ENCODE measurements at regions not wholly inside any gene's neighbourhood (a gene's known extent, or its start where the extent isn't known, plus 50 kb on each side); places are given as distances from the start of the nearest gene placed in this dataset.

DNA sequence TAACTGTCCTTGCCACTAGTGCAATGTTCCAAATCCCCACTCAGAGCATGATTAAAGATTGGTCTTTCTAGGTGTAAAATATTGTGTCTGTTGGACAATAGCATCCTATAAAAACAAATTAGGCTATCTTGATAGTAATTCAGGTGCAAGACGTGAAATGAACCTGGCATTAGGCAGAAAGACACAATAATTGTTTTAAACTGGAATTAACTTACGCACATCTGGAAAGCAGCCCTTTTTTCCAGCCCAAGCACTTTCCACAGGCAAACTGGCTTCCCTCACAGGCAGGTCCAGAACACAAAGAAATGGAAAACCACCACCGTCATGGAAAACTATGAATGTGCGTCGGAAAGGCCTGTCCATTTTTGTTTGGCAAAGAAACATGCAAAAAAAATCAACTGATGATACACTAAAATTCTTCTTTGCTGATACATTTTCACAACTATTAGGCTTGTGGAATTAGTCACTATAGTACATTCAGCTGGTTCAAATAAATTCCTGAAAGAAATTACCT is 474.7 kb upstream of the IL12A start:
- Histone ChIP-seq H3K4me3 (ENCODE audit: low read depth, low read length) (no peak overlapping the region), H3K27me3 (ENCODE audit: control insufficient read depth, insufficient read depth, low read length) (no peaks in the 10 kb centered on the region), H3K36me3 (ENCODE audit: control insufficient read depth, insufficient read depth, low read length) (no peaks in the 10 kb centered on the region)
- TF ChIP-seq, protein P1, sequence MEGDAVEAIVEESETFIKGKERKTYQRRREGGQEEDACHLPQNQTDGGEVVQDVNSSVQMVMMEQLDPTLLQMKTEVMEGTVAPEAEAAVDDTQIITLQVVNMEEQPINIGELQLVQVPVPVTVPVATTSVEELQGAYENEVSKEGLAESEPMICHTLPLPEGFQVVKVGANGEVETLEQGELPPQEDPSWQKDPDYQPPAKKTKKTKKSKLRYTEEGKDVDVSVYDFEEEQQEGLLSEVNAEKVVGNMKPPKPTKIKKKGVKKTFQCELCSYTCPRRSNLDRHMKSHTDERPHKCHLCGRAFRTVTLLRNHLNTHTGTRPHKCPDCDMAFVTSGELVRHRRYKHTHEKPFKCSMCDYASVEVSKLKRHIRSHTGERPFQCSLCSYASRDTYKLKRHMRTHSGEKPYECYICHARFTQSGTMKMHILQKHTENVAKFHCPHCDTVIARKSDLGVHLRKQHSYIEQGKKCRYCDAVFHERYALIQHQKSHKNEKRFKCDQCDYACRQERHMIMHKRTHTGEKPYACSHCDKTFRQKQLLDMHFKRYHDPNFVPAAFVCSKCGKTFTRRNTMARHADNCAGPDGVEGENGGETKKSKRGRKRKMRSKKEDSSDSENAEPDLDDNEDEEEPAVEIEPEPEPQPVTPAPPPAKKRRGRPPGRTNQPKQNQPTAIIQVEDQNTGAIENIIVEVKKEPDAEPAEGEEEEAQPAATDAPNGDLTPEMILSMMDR (IDR thresholded peaks at IDR 0.05; ENCODE audit: insufficient read depth, low read length, poor library complexity, severe bottlenecking), result no peak
- DNase-seq (ENCODE audit: low read depth), result no peak

DNA sequence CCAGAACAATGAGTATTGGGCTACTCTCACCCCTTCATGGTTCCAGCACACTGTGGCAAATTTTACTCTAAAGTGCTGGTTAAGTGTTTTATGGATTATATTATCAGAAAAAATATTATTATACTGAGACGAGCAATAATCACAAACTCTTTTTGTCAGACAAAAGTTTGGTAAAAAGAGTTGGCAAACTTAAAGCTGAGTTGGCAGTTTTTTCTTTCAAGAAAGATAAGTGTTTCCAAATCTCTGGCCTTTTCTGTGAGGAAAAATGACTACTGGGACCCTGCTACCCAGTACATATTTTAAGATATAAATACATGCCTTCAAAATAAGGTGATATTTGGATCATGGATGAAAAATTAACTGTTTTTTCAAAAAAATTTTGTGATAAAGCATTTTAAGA is 471.5 kb upstream of the IL12A start:
- no peak overlapping the region for H3K4me3 ChIP-seq (ENCODE audit: low read depth, low read length)
- TF ChIP-seq, protein P1 (IDR thresholded peaks at IDR 0.05; ENCODE audit: insufficient read depth, low read length, poor library complexity, severe bottlenecking), result no peak
- no peak for DNase-seq (ENCODE audit: low read depth)
- H3K36me3 ChIP-seq (ENCODE audit: control insufficient read depth, insufficient read depth, low read length), result no peaks in the 10 kb centered on the region
- no peaks in the 10 kb centered on the region for H3K27me3 ChIP-seq (ENCODE audit: control insufficient read depth, insufficient read depth, low read length)

DNA sequence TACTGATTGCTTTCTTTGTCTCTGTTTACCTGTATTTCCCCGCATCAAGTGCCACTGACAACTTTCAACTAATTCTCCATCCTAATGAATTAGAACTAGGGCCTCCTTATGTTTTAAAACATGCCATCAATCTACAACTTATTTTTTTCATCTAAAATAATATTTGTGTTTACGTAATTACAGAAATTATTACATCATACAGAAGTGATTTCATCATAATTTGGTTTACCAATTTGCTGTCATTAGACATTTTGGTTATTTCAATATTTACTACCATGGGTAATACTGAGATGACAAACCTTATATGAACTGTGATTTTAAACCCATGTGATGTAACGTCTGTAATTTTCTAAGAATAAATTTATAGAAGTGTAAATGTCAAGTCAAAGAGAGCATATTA is 468.0 kb upstream of the IL12A start:
- Histone ChIP-seq H3K36me3 (ENCODE audit: control insufficient read depth, insufficient read depth, low read length) (no peaks in the 10 kb centered on the region), H3K27me3 (ENCODE audit: control insufficient read depth, insufficient read depth, low read length) (no peaks in the 10 kb centered on the region), H3K4me3 (ENCODE audit: low read depth, low read length) (no peak overlapping the region)
- TF ChIP-seq, protein P1 (IDR thresholded peaks at IDR 0.05; ENCODE audit: insufficient read depth, low read length, poor library complexity, severe bottlenecking), result no peak
- no peak for DNase-seq (ENCODE audit: low read depth)

DNA sequence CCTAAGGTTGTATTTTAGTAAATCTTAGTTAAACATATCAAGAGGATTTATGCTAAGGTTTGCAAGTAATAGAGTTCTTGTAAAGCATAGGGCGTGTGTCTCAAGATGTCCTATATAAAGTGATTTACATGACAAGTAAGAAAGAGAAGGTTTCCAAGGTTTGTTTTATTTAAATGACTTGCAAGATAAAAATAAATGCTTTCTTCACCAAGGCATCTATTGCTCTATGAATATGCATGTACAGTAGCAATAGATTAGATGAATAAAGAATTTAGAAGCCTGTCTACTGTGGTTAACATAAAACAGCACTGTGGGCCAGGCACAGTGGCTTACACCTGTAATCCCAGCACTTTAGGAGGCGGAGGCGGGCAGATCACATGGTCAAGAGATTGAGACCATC is 466.4 kb upstream of the IL12A start:
- Histone ChIP-seq H3K4me3 (ENCODE audit: low read depth, low read length) (no peak overlapping the region), H3K27me3 (ENCODE audit: control insufficient read depth, insufficient read depth, low read length) (no peaks in the 10 kb centered on the region), H3K36me3 (ENCODE audit: control insufficient read depth, insufficient read depth, low read length) (no peaks in the 10 kb centered on the region)
- TF ChIP-seq, protein P1 (IDR thresholded peaks at IDR 0.05; ENCODE audit: insufficient read depth, low read length, poor library complexity, severe bottlenecking), result no peak
- no peak for DNase-seq (ENCODE audit: low read depth)

DNA sequence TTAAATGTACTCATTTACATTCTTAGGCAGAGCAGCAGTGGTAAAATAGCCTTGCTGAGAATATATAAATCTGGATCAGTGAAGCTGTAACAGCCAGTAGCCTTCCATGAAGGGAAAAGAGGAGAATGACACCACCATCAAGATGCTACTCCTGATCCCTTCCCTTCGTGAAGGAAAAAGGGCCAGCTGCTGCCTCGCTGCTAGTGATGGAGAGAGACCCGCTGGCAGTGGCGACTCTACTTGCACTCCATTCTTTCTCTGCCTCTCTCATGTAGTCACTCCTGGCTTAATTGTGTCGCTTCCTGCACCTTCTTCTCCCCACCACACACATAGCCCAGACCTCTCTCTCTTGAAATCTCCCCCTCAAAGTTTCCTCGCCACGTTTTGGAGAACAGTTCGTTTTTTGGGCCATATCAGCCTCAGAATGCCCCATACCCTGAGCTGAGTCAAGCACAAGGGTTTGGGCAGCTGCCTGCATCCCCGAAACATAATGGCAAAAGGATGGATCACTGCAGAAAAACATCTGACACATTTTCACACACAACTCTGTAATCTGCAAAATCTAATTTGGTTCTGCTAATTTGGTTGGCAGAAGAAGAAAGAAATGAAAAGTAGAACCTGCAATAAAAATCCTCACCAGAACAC is 460.3 kb upstream of the IL12A start:
- TF ChIP-seq, protein P1 (IDR thresholded peaks at IDR 0.05; ENCODE audit: insufficient read depth, low read length, poor library complexity, severe bottlenecking), result no peak
- Histone ChIP-seq H3K4me3 (ENCODE audit: low read depth, low read length) (no peak overlapping the region), H3K27me3 (ENCODE audit: control insufficient read depth, insufficient read depth, low read length) (peaks cover 2% of the 10 kb centered on the region), H3K36me3 (ENCODE audit: control insufficient read depth, insufficient read depth, low read length) (no peaks in the 10 kb centered on the region)
- no peak for DNase-seq (ENCODE audit: low read depth)

DNA sequence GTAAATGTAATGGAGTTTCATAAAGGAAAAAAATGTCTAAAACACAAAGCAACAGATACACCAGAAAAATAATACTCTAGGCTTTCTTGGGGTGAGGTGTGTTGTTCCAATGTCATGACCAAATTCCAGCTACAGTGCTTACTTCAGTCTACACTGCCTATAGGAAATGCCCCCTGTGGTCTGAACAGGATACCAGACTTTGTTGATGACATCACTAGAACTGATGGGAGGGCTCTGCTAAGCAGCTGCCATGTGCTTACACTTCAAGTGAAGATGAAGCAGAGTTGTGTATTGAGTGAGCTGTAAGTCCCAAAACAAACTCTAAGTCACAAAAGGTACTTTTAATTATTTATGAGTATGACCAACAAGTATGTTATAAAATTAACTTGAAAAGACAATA is 456.1 kb upstream of the IL12A start:
- no peak overlapping the region for H3K4me3 ChIP-seq (ENCODE audit: low read depth, low read length)
- peaks cover 2% of the 10 kb centered on the region for H3K27me3 ChIP-seq (ENCODE audit: control insufficient read depth, insufficient read depth, low read length)
- no peak for DNase-seq (ENCODE audit: low read depth)
- TF ChIP-seq, protein P1 (IDR thresholded peaks at IDR 0.05; ENCODE audit: insufficient read depth, low read length, poor library complexity, severe bottlenecking), result no peak
- H3K36me3 ChIP-seq (ENCODE audit: control insufficient read depth, insufficient read depth, low read length), result no peaks in the 10 kb centered on the region
